Endothelial cell of umbilical vein (primary cell): ENCODE measurements at regions not wholly inside any gene's neighbourhood (a gene's known extent, or its start where the extent isn't known, plus 50 kb on each side); places are given as distances from the start of the nearest gene placed in this dataset.

Source experiments
- BruUV-seq: library from RNA; stranded (reverse); fragments of 400-500 nt; replicated peaks from 2 replicates; lab custom pipeline; 2021; lab: Mats Ljungman, UMichigan
- CTCF ChIA-PET: fragments of 300-600, 350-600 bp; sonication (Branson Sonifier 250); formaldehyde crosslinking; loops from one replicate; lab custom pipeline; 2021; ENCODE audit warnings: antibody characterized with exemption, inconsistent platforms; lab: Charles Lee
- POLR2A ChIA-PET: fragments of 300-600, 350-600 bp; sonication (Branson Sonifier 250); formaldehyde crosslinking; loops from one replicate; lab custom pipeline; 2021; ENCODE audit warnings: antibody characterized with exemption, inconsistent platforms; lab: Charles Lee
- DNase-seq: peaks from one replicate; pipeline ENCODE4 v3.0.0-alpha.2; 2011; ENCODE audit warnings: low read depth, low spot score
- FAIRE-seq: peaks from 2 replicates; lab custom pipeline; 2011; peaks lifted over from hg19 to GRCh38; lab: Jason Lieb, UNC
- H2AFZ ChIP-seq: 2 replicates; pipeline ENCODE4 v1.6.0; 2012; ENCODE audit warnings: low read depth, low read length, control low read depth, inconsistent platforms
- H3K27ac ChIP-seq: 2 replicates; pipeline ENCODE4 v1.5.1; 2011; ENCODE audit warnings: low read depth, mild to moderate bottlenecking, control low read depth, low read length, moderate library complexity; ENCODE audit not compliant: insufficient read depth
- H3K27me3 ChIP-seq, 2 experiments: 2 replicates each; pipeline versions ENCODE4 v1.6.0 to v1.6.1; 2011; ENCODE audit warnings: low read length in 2 of 2, mixed read lengths in 1 of 2; ENCODE audit not compliant: control insufficient read depth in 2 of 2, insufficient read depth in 2 of 2
- H3K36me3 ChIP-seq, 2 experiments: 2 replicates in 1 of 2; 3 replicates in 1 of 2; pipeline ENCODE4 v1.5.1; 2011; ENCODE audit warnings: low read length in 2 of 2, mild to moderate bottlenecking in 1 of 2, moderate library complexity in 1 of 2; ENCODE audit not compliant: control insufficient read depth in 2 of 2, insufficient read depth in 2 of 2; ENCODE audit errors: extremely low read depth in 1 of 2
- H3K4me1 ChIP-seq: 3 replicates; pipeline ENCODE4 v1.5.1; 2011; ENCODE audit warnings: mild to moderate bottlenecking, low read length; ENCODE audit not compliant: control insufficient read depth, insufficient read depth; ENCODE audit errors: extremely low read depth
- H3K4me2 ChIP-seq: 2 replicates; pipeline ENCODE4 v1.6.1; 2011; ENCODE audit warnings: low read length, control low read depth, mixed read lengths; ENCODE audit not compliant: insufficient read depth
- H3K4me3 ChIP-seq, 3 experiments: fragments of 200-600 bp in 1 of 3; sonication (generic), shearing (Covaris generic) in 1 of 3; replicated peaks in 1 of 3; 2 replicates each; pipeline ENCODE4 v1.5.1; 2011 to 2016; ENCODE audit warnings: control low read depth in 3 of 3, low read length in 3 of 3, mild to moderate bottlenecking in 2 of 3, inconsistent platforms in 1 of 3, low read depth in 1 of 3, moderate library complexity in 1 of 3; ENCODE audit not compliant: insufficient read depth in 1 of 3
- H3K79me2 ChIP-seq: 2 replicates; pipeline ENCODE4 v1.6.0; 2012; ENCODE audit warnings: low read length, inconsistent platforms; ENCODE audit not compliant: control insufficient read depth, insufficient read depth
- H3K9ac ChIP-seq: replicated peaks from 2 replicates; pipeline ENCODE3; 2011; ENCODE audit warnings: low read length, control low read depth; ENCODE audit not compliant: insufficient read depth; ENCODE audit errors: extremely low read depth
- H3K9me1 ChIP-seq: replicated peaks from 3 replicates; pipeline ENCODE4 v1.6.0; 2011; ENCODE audit warnings: mild to moderate bottlenecking, low read length; ENCODE audit not compliant: control insufficient read depth, insufficient read depth; ENCODE audit errors: extremely low read depth
- H3K9me3 ChIP-seq: replicated peaks from 2 replicates; pipeline ENCODE4 v1.5.1; 2012; ENCODE audit warnings: low read length, inconsistent platforms; ENCODE audit not compliant: control insufficient read depth, insufficient read depth
- H4K20me1 ChIP-seq: replicated peaks from 2 replicates; pipeline ENCODE3; 2011; ENCODE audit warnings: mild to moderate bottlenecking, low read length; ENCODE audit not compliant: control insufficient read depth, insufficient read depth; ENCODE audit errors: extremely low read depth
- EZH2 ChIP-seq: IDR thresholded peaks from 2 replicates; pipeline ENCODE4 v1.6.1; 2012; ENCODE audit warnings: borderline replicate concordance, low read depth, mild to moderate bottlenecking, moderate library complexity, low read length, inconsistent platforms; ENCODE audit not compliant: severe bottlenecking
- FOS ChIP-seq: IDR thresholded peaks from 2 replicates; pipeline ENCODE4 v1.6.1; 2011; ENCODE audit warnings: mild to moderate bottlenecking, low read length, moderate library complexity, borderline replicate concordance; ENCODE audit not compliant: insufficient read depth
- GATA2 ChIP-seq: IDR thresholded peaks from 2 replicates; pipeline ENCODE4 v1.7.0; 2011; ENCODE audit warnings: low read depth, mild to moderate bottlenecking, moderate library complexity, mixed read lengths, low read length; ENCODE audit not compliant: insufficient read length, insufficient read depth
- JUN ChIP-seq: IDR thresholded peaks from 2 replicates; pipeline ENCODE4 v1.6.1; 2011; ENCODE audit warnings: borderline replicate concordance, low read depth; ENCODE audit not compliant: insufficient read length, insufficient read depth
- MYC ChIP-seq: IDR thresholded peaks from one replicate; pipeline ENCODE4 v1.6.1; 2011; ENCODE audit warnings: mild to moderate bottlenecking, low read depth, low read length
- POLR2A ChIP-seq: IDR thresholded peaks from 2 replicates; pipeline ENCODE4 v1.6.1; 2012; ENCODE audit warnings: low read depth, mild to moderate bottlenecking, control low read depth, low read length
- POLR2AphosphoS5 ChIP-seq: IDR thresholded peaks from 2 replicates; pipeline ENCODE4 v1.6.1; 2012; ENCODE audit warnings: low read depth, mild to moderate bottlenecking, control low read depth, low read length, moderate library complexity; ENCODE audit not compliant: insufficient read depth
- dilution Hi-C: fragments of 300-500 bp; cut with MboI; formaldehyde crosslinking; loops from one replicate; pipeline ENCODE4 v1.15.0; 2019; ENCODE audit warnings: low sequenced_read_pairs; ENCODE audit not compliant: extremely low pct_ligation_motif_present
- intact Hi-C: fragments of 100-400 bp; cut with micrococcal nuclease; formaldehyde crosslinking; loops from one replicate; pipeline ENCODE4 v1.10.0; 2022
- TF ChIP-seq, protein P1 (sequence below), 2 donors: IDR thresholded peaks; 1 replicate in 1 of 2; 2 replicates in 1 of 2; pipeline ENCODE4 v1.5.1; 2011; ENCODE audit warnings: low read length in 2 of 2, mild to moderate bottlenecking in 2 of 2, moderate library complexity in 2 of 2, control low read depth in 1 of 2, inconsistent platforms in 1 of 2, low read depth in 1 of 2; ENCODE audit not compliant: insufficient read depth in 1 of 2; ENCODE audit errors: extremely low read depth in 1 of 2
- TF ChIP-seq, protein P2 (sequence below): IDR thresholded peaks from 2 replicates; pipeline ENCODE4 v1.6.1; 2011; ENCODE audit not compliant: insufficient read depth, insufficient read length

DNA sequence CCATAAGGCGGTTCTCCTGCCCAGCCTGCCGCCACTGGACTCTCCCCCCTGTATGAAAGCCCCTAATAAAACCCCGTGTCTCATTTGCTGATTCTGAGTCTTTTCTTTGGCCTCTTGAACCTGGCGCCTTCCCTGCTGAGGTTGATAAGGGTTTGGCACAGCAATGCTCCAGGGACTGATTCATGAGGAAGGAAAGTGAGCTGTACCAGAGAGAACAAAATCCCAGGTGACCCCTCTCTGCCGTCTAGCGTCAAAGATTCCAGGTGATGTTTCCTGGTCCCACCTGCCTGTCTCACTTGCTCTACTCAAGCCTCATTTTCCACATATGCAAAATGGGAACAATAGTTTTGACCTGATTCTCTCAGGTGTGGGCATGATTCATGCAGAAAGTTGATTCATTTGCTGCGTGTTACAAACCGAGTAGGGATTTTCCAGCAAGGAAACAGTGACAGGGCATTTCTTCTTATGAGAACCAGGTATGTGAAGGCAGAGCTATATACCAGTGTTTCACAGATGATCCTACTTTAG is 730.6 kb upstream of the IGFBP3 start:
- Histone ChIP-seq H3K4me2 (no peak overlapping the region), H4K20me1 (no peaks in the 10 kb centered on the region), H3K27ac (no peak overlapping the region), H3K4me1 (no peaks in the 10 kb centered on the region), H3K9me1 (no peaks in the 10 kb centered on the region), H3K4me3 (no peak overlapping the region), H3K9ac (no peak overlapping the region), H3K36me3 (no peaks in the 10 kb centered on the region), H3K9me3 (no peaks in the 10 kb centered on the region), H2AFZ (no peak overlapping the region), H3K79me2 (no peaks in the 10 kb centered on the region), H3K27me3 (no peaks in the 10 kb centered on the region)
- intact Hi-C loops: no loop called here
- ChIA-PET POLR2A (no interaction called here), CTCF (no interaction called here)
- FAIRE-seq: no peak
- no TSS peak for BruUV-seq
- dilution Hi-C loops: no loop called here
- TF ChIP-seq FOS (no peak), POLR2AphosphoS5 (no peak), POLR2A (no peak), JUN (no peak), MYC (no peak), GATA2 (no peak), EZH2 (no peak)
- TF ChIP-seq, protein P1, sequence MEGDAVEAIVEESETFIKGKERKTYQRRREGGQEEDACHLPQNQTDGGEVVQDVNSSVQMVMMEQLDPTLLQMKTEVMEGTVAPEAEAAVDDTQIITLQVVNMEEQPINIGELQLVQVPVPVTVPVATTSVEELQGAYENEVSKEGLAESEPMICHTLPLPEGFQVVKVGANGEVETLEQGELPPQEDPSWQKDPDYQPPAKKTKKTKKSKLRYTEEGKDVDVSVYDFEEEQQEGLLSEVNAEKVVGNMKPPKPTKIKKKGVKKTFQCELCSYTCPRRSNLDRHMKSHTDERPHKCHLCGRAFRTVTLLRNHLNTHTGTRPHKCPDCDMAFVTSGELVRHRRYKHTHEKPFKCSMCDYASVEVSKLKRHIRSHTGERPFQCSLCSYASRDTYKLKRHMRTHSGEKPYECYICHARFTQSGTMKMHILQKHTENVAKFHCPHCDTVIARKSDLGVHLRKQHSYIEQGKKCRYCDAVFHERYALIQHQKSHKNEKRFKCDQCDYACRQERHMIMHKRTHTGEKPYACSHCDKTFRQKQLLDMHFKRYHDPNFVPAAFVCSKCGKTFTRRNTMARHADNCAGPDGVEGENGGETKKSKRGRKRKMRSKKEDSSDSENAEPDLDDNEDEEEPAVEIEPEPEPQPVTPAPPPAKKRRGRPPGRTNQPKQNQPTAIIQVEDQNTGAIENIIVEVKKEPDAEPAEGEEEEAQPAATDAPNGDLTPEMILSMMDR (IDR thresholded peaks at IDR 0.05; ENCODE audit: extremely low read depth in 1 of 2, insufficient read depth in 1 of 2, low read depth in 1 of 2, low read length in 2 of 2): no peak
- TF ChIP-seq, protein P2, sequence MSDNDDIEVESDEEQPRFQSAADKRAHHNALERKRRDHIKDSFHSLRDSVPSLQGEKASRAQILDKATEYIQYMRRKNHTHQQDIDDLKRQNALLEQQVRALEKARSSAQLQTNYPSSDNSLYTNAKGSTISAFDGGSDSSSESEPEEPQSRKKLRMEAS: no peak
- no peak for DNase-seq
